ENCODE measurements at regions not wholly inside any gene's neighbourhood (a gene's known extent, or its start where the extent isn't known, plus 50 kb on each side); places are given as distances from the start of the nearest gene placed in this dataset.

GRCh38 chr1:98364544-98364943, 297.0 kb upstream of the SNX7 start:
- TF ChIP-seq CTCF (IDR thresholded peaks at IDR 0.05) (no peak), NFIC (IDR thresholded peaks at IDR 0.05; ENCODE audit: borderline replicate concordance) (no peak), JUND (IDR thresholded peaks at IDR 0.05) (no peak), EP300 (IDR thresholded peaks at IDR 0.05; ENCODE audit: borderline replicate concordance in 1 of 2, low read depth in 1 of 2, low read length in 1 of 2) (no peak), TEAD4 (IDR thresholded peaks at IDR 0.05; ENCODE audit: borderline replicate concordance, insufficient read depth) (no peak), RAD21 (IDR thresholded peaks at IDR 0.05; ENCODE audit: low read length) (no peak), REST (IDR thresholded peaks at IDR 0.05; ENCODE audit: low read depth, low read length) (no peak), EZH2phosphoT487 (IDR thresholded peaks at IDR 0.05; ENCODE audit: borderline replicate concordance, low read depth) (no peak)
